AG04450 (cell line): ENCODE measurements at regions not wholly inside any gene's neighbourhood (a gene's known extent, or its start where the extent isn't known, plus 50 kb on each side); places are given as distances from the start of the nearest gene placed in this dataset.

Experiments
- CTCF ChIA-PET: fragments of 300-600, 350-600 bp; formaldehyde crosslinking; extraction: SDS; loops from one replicate; lab custom pipeline; 2022; ENCODE audit warnings: antibody characterized with exemption, inconsistent platforms; lab: Charles Lee
- POLR2A ChIA-PET: fragments of 350-600 bp; formaldehyde crosslinking; extraction: SDS; loops from one replicate; lab custom pipeline; 2021; ENCODE audit warnings: antibody characterized with exemption, inconsistent platforms; lab: Yijun Ruan, JAX
- DNase-seq: peaks from one replicate; pipeline ENCODE4 v3.0.0-alpha.2; 2011; ENCODE audit warnings: low read depth, low spot score
- H3K27ac ChIP-seq: one replicate; pipeline ENCODE4 v1.5.1; 2012; ENCODE audit warnings: low read depth, low read length, control low read depth
- H3K27me3 ChIP-seq: one replicate; pipeline ENCODE4 v1.6.0; 2012; ENCODE audit warnings: low read length; ENCODE audit not compliant: control insufficient read depth, insufficient read depth
- H3K4me3 ChIP-seq: 2 replicates; pipeline ENCODE4 v1.5.1; 2011; ENCODE audit warnings: mild to moderate bottlenecking, low read depth, low read length, control low read depth
- H3K9me3 ChIP-seq: 2 replicates; pipeline ENCODE4 v1.5.1; 2012; ENCODE audit warnings: low read length; ENCODE audit not compliant: control insufficient read depth, insufficient read depth
- CTCF ChIP-seq: IDR thresholded peaks from 2 replicates; pipeline ENCODE4 v1.5.1; 2011; ENCODE audit warnings: low read depth, low read length, control low read depth, inconsistent platforms

- DNase-seq = no peak
- no peak overlapping the region for H3K27ac ChIP-seq
- H3K9me3 ChIP-seq = no peaks in the 10 kb centered on the region
- no peak overlapping the region for H3K4me3 ChIP-seq
- H3K27me3 ChIP-seq = no peaks in the 10 kb centered on the region
- ChIA-PET POLR2A (no interaction called here), CTCF (no interaction called here)
- no peak for TF ChIP-seq CTCF
These were observed 495.8 kb downstream of the PDCD6IP start for GRCh38 chr3:34294240-34294639.

GRCh38 chr3:34296796-34297195 is 498.4 kb downstream of the PDCD6IP start:
- ChIA-PET CTCF (no interaction called here), POLR2A (no interaction called here)
- Histone ChIP-seq H3K27ac (no peak overlapping the region), H3K27me3 (no peaks in the 10 kb centered on the region), H3K4me3 (no peak overlapping the region), H3K9me3 (no peaks in the 10 kb centered on the region)
- DNase-seq = no peak
- no peak for TF ChIP-seq CTCF

- no peak for DNase-seq
- CTCF ChIA-PET = interaction anchor here (0.5 kb wide), 1 partner anchor 1610 kb away, joined by 4 read pairs; no protein-coding TSS in a partner anchor
- H3K27me3 ChIP-seq = no peaks in the 10 kb centered on the region
- no peaks in the 10 kb centered on the region for H3K9me3 ChIP-seq
- no peak overlapping the region for H3K4me3 ChIP-seq
- TF ChIP-seq CTCF = no peak
- no peak overlapping the region for H3K27ac ChIP-seq
- POLR2A ChIA-PET = no interaction called here
These were observed 500.2 kb downstream of the PDCD6IP start for GRCh38 chr3:34298653-34299052.

DNA sequence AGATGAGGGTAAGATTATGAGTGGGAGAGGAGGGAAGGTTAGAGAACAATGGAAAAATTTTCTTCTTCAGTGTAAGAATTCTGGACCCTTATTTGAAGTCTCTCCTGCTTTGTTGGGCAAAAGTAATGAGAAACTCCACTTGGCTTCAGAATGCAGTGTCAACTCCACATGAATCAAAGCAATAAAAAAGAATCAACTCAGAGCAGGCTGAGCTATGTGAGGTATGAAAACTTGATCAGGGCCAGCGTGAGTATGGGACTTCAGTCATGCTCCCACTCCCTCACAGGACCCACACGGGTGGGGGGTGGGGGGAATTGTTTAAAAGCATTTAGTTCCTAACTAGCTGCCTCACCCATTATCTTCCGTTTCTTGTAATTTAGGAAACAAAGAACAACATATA is 502.2 kb downstream of the PDCD6IP start:
- no peaks in the 10 kb centered on the region for H3K9me3 ChIP-seq
- CTCF ChIA-PET = no interaction called here
- no peak for DNase-seq
- no peak for TF ChIP-seq CTCF
- H3K4me3 ChIP-seq = no peak overlapping the region
- no peak overlapping the region for H3K27ac ChIP-seq
- POLR2A ChIA-PET = no interaction called here
- no peaks in the 10 kb centered on the region for H3K27me3 ChIP-seq

- POLR2A ChIA-PET = no interaction called here
- no peak overlapping the region for H3K4me3 ChIP-seq
- no peak for DNase-seq
- no peaks in the 10 kb centered on the region for H3K27me3 ChIP-seq
- H3K9me3 ChIP-seq = no peaks in the 10 kb centered on the region
- TF ChIP-seq CTCF = no peak
- CTCF ChIA-PET = no interaction called here
- no peak overlapping the region for H3K27ac ChIP-seq
These were observed 502.9 kb downstream of the PDCD6IP start for GRCh38 chr3:34301313-34301712.
